ENCODE measurements at regions not wholly inside any gene's neighbourhood (a gene's known extent, or its start where the extent isn't known, plus 50 kb on each side); places are given as distances from the start of the nearest gene placed in this dataset.

DNA sequence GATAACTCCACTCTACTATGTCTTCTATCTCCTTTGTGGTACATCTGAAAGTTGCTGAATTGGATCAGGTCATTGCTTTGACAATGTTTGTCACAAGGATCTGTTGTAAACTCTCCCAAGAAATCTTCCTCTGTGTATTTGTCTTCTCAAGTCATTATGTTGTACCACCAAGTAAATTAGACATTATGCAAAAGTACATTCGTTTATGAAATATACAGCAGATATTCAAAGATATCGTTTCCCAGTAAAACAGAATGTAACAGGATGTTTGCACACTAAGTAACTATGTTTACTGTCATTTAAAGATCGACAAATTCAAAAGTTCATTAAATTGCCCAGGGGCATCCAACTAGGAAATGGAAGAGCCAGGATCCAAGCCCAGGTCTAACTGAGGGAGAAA lies 739.4 kb downstream of the EFNB2 start:
- no peak for DNase-seq (ENCODE audit: low read depth, low spot score)

DNA sequence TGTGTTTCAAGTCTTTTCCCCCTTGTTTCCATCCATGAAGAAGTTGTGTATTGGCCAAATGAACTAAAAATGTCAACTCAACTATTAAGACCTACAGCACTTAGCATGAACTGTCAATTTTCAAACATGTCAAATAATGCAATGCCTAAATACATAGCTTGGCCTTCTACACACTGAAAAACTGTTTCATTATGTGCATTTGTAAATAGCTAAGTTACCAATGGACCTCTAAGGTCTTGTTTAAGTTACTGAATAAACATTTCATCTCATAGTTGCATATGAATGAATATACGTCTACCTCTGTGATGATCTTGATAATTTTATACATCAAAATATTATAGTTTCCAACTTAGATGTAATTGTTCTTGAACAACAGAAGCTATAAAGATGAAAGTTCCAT lies 744.5 kb downstream of the EFNB2 start:
- DNase-seq (ENCODE audit: low read depth, low spot score) = no peak

- no peak for DNase-seq (ENCODE audit: low read depth, low spot score)
Observed at GRCh38 chr13:105788530-105788929, 746.9 kb downstream of the EFNB2 start.

DNA sequence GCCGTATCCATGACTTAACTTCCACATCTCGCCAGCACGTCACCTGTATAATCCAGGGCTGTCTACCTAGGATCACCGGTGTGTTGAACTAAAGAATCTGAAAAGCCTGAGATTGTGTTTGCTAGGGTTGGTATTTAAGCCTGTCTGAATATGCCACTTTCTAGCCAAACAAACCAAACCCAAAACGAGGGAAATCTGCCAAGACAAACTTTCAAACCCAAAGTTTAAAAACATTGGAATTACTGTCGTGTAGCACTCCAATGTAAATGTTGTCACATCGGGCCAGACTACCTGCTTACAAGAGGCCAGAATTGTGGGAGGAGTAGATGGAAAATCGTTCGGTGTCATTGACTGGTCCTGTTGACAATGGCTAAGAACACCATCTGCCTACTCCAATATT lies 747.8 kb downstream of the EFNB2 start:
- DNase-seq (ENCODE audit: low read depth, low spot score) = no peak

GRCh38 chr13:105785436-105785835 lies 750.0 kb downstream of the EFNB2 start:
- no peak for DNase-seq (ENCODE audit: low read depth, low spot score)

DNA sequence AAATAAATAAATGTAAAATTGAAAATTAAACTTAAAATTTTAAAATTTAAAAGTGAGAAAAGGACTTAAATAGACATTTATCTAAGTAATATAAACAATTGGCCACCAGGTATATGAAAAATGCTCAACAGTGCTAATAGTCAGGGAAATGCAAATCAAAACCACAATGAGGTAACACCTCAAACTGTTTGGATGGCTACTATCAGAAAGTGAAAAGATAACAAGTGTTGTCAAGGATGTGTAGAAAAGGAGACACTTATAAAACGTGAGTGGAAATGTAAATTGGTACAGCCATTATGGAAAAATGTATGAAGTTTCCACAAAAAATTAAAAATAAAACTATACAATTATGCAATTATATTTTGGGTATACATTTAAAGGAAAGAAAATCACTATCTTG lies 752.2 kb downstream of the EFNB2 start:
- DNase-seq (ENCODE audit: low read depth, low spot score) = no peak

DNA sequence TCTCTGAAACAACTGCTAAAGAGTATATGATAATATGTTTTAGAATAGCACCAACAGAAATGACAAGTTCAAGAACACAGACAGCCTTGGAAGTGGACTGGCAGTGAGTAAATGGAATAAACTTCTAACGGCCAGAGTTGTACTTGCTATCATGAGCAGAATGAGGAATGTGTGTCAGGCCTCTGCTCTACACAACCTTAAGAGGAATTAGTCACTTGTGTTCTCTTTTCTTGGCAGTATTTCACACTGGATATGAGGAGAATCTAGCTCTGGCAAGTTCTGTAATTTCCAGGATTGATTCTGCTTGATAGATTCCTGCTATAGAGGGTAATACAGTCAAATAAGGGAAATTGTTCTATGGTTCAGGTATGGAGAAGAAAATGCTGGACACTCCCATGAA lies 757.3 kb downstream of the EFNB2 start:
- DNase-seq (ENCODE audit: low read depth, low spot score) = no peak

DNA sequence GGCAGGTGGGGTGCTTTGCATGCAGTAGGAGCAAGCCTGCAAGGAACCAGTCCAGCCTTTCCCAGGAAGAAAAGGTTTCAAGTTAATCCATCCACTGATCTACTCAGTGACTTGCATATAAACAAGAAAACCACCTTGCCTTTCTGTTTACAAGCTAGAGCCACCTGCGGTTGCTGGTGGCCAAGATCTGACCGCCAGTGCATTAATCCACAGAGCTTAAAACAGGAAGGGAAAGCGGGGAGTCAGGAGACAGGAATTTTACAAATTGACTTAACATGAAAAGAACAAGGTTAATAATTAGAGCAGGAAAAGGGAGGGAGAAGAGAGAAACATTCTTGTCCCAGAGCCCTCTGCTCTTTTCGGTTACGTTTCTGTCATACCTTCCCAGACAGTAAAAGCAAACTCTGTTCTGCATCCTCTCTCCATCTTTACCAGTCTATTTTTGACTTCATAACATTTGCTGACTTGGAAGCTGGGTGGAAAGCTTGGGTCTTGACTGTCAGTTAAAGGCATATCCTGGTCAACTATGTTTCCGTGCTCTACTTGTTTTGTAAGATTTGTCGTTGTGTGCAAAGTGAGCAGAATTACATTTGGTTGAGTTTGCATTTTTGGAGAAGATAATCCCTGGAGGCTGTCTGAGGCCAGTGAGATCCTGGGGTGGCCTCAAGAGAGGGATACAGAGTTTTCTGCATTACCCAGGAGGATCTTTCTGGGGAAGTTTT lies 760.6 kb downstream of the EFNB2 start:
- DNase-seq (ENCODE audit: low read depth, low spot score) = peak; percentile 14

GRCh38 chr13:105773863-105774538 lies 761.5 kb downstream of the EFNB2 start:
- peak; percentile 23 for DNase-seq (ENCODE audit: low read depth, low spot score)

GRCh38 chr13:105773241-105773640 lies 762.2 kb downstream of the EFNB2 start:
- DNase-seq (ENCODE audit: low read depth, low spot score) = peak; percentile 66

DNA sequence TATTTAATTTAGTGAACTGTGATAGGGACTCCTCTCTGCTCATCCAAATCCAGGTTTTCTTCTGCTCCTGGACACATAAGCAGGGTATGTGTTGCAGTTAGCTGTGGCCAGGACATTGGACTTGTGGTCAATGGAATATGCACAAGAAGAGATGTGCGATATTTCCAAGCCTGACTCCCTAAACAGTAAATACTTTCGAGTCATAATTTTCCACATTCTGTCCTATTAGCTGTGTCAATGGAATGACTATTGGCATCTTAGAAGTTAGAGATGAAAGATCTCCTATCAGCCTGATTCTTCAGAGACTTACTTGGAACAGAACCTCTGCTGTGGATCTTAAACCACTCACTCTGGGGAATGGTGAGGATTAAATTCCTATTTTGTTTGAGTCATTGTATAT lies 771.0 kb downstream of the EFNB2 start:
- DNase-seq (ENCODE audit: low read depth, low spot score) = no peak

GRCh38 chr13:105763851-105764250 lies 771.6 kb downstream of the EFNB2 start:
- DNase-seq (ENCODE audit: low read depth, low spot score) = no peak

GRCh38 chr13:105762096-105762495 lies 773.4 kb downstream of the EFNB2 start:
- no peak for DNase-seq (ENCODE audit: low read depth, low spot score)

- no peak for DNase-seq (ENCODE audit: low read depth, low spot score)
Observed at GRCh38 chr13:105758918-105759860, 776.3 kb downstream of the EFNB2 start.

DNA sequence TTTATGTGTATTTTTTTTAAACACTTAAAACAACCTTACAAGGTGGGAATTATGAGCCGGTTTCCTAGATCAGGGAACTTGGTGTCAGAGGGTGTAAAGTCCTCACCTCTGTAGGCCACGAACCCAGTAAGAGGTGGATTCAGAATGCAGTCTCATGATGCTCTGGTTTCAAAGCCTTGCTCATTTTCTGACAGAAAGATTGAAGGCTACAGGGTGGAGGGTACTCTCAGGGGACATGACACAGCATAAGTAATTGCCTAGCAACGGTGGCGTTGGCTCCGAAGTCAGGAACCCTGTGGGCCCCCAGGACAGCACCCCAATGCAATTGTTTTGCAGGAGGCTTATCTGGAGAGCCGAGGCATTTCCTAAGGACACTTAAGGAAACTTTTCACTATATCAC lies 794.7 kb downstream of the EFNB2 start:
- peak; percentile 1 for DNase-seq (ENCODE audit: low read depth, low spot score)

GRCh38 chr13:105737688-105738087 lies 797.8 kb downstream of the EFNB2 start:
- no peak for DNase-seq (ENCODE audit: low read depth, low spot score)

- no peak for DNase-seq (ENCODE audit: low read depth, low spot score)
Observed at GRCh38 chr13:105735281-105735680, 800.2 kb downstream of the EFNB2 start.

- DNase-seq (ENCODE audit: low read depth, low spot score) = no peak
Observed at GRCh38 chr13:105732806-105733529, 802.5 kb downstream of the EFNB2 start.

DNA sequence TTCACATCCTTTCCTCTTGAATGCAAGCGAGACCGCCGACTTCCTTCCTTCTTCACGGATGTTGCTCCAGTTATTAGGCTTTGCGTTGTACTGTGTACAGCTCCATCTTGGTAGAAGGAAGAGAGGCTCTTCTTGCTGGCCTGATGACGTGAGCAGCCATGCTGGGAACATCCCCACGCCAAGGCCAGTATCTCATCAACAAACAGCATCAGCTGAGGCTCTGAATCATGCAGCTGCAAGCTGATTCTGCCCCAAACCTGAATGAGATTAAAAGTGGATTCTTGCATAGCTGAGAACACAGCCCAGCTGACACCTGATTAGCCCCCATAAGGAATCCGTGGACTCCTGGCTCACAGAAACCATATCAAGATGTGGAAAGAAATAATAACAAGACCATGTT lies 809.6 kb downstream of the EFNB2 start:
- no peak for DNase-seq (ENCODE audit: low read depth, low spot score)

DNA sequence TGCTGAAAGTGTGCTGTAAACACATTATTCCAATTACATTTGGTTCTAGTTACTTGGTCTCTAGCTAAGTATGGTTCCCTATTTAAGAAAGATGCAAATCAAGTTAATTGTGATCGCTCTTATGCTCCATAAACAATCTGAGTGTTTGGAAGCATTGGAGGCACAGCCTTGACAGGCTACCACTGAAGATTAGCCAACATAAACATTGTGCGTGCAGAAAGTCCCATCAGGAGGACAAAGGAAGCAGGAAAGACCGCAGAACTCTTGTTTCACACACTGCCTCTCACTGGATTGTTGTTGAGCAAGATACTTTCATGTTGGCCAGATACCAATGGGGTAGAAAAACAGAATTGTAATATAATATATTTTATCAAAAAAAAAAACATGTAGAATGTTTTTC lies 814.4 kb downstream of the EFNB2 start:
- no peak for DNase-seq (ENCODE audit: low read depth, low spot score)

DNA sequence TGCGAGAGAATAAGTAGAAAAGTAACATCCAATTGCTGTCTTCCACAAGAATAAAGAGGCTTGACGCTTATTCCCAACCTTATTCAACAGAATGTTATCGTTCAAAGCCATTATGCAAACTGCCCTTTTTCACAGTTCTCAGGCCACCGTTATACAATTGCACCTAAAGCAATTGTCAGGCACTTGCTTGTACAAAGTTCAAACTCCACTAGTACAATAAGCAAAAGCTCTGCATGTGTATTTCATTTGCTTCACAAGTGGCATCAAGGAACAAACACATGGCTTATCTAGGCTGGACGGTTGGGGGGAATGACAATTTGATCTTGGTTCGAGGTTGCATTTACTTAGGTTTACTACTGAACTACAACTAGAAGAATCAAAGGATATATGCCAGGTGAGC lies 815.6 kb downstream of the EFNB2 start:
- DNase-seq (ENCODE audit: low read depth, low spot score) = no peak

DNA sequence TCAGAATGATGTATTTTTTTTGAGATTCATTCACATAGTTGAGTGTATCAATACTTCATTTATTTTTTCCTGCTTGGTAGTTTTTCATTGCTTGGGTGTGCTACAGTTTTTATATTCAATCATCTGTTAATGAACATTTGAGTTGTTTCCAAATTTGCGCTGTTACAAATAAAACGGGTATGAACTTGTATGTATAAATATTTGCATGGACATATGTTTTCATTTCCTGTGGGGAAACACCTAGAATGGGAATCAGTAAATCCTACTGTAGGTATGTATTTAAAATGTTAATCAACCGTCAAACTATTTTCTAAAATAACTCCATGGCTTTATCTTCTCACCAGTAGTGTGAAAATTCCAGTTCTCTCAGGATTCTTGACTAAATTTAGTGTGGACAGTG lies 826.3 kb downstream of the EFNB2 start:
- DNase-seq (ENCODE audit: low read depth, low spot score) = no peak

Data from ELF-1 (cell line).